NCI-H1048 (cell line): ENCODE measurements at regions not wholly inside any gene's neighbourhood (a gene's known extent, or its start where the extent isn't known, plus 50 kb on each side); places are given as distances from the start of the nearest gene placed in this dataset.
"Not testable (repeated sequence)": the region's sequence is repeated elsewhere in the genome, so short reads cannot be mapped to it uniquely, and the experiment has no call there.

Experiments
- DNase-seq: peaks from one replicate; lab custom pipeline; 2025; lab: John Stamatoyannopoulos, UW

GRCh38 chr17:5899496-5900195, 170.5 kb upstream of the WSCD1 start:
- DNase-seq: no peak

- DNase-seq: no peak
These were observed 168.4 kb upstream of the WSCD1 start for GRCh38 chr17:5901731-5902130.

GRCh38 chr17:5902181-5903140, 167.7 kb upstream of the WSCD1 start:
- no peak for DNase-seq

GRCh38 chr17:5911919-5912318, 158.3 kb upstream of the WSCD1 start:
- no peak for DNase-seq

GRCh38 chr17:5913032-5913531, 157.1 kb upstream of the WSCD1 start:
- no peak for DNase-seq

- DNase-seq: no peak
These were observed 156.5 kb upstream of the WSCD1 start for GRCh38 chr17:5913641-5914040.

- DNase-seq: no peak
These were observed 154.8 kb upstream of the WSCD1 start for GRCh38 chr17:5915337-5915736.

- DNase-seq: no peak
These were observed 151.1 kb upstream of the WSCD1 start for GRCh38 chr17:5919089-5919488.

GRCh38 chr17:5921512-5922282, 148.5 kb upstream of the WSCD1 start:
- DNase-seq: no peak

- DNase-seq: no peak
These were observed 147.7 kb upstream of the WSCD1 start for GRCh38 chr17:5922476-5922875.

GRCh38 chr17:5929721-5930120, 140.5 kb upstream of the WSCD1 start:
- no peak for DNase-seq

GRCh38 chr17:5930555-5930954, 139.6 kb upstream of the WSCD1 start:
- DNase-seq: not testable (repeated sequence)

GRCh38 chr17:5931616-5932015, 138.6 kb upstream of the WSCD1 start:
- no peak for DNase-seq

- no peak for DNase-seq
These were observed 136.7 kb upstream of the WSCD1 start for GRCh38 chr17:5933430-5933829.

GRCh38 chr17:5941258-5941657, 128.9 kb upstream of the WSCD1 start:
- DNase-seq: no peak

GRCh38 chr17:5942687-5943086, 127.5 kb upstream of the WSCD1 start:
- DNase-seq: no peak

- no peak for DNase-seq
These were observed 126.9 kb upstream of the WSCD1 start for GRCh38 chr17:5943232-5943631.

GRCh38 chr17:5943982-5944381, 126.2 kb upstream of the WSCD1 start:
- DNase-seq: no peak

GRCh38 chr17:5947701-5948180, 122.4 kb upstream of the WSCD1 start:
- no peak for DNase-seq

GRCh38 chr17:5948811-5949210, 121.4 kb upstream of the WSCD1 start:
- no peak for DNase-seq

GRCh38 chr17:5950878-5951277, 119.3 kb upstream of the WSCD1 start:
- DNase-seq: no peak

- no peak for DNase-seq
These were observed 118.3 kb upstream of the WSCD1 start for GRCh38 chr17:5951912-5952311.
